Chondrocyte (in vitro differentiated cells): ENCODE measurements at regions not wholly inside any gene's neighbourhood (a gene's known extent, or its start where the extent isn't known, plus 50 kb on each side); places are given as distances from the start of the nearest gene placed in this dataset.

Experiments used
- DNase-seq: peaks from one replicate; pipeline ENCODE4 v3.0.0; 2021; ENCODE audit warnings: mixed read lengths, low spot score
- H3K27ac Mint-ChIP-seq: one replicate; pipeline ENCODE4 v1.8.0; 2021; ENCODE audit warnings: mild to moderate bottlenecking, moderate library complexity, mixed read lengths; ENCODE audit not compliant: unreplicated experiment
- H3K27me3 Mint-ChIP-seq: 2 replicates; pipeline ENCODE4 v1.8.0; 2021; ENCODE audit warnings: low read depth, mixed read lengths
- H3K36me3 Mint-ChIP-seq: 2 replicates; pipeline ENCODE4 v1.8.0; 2021; ENCODE audit warnings: low read depth, mixed read lengths
- H3K4me1 Mint-ChIP-seq: 2 replicates; pipeline ENCODE4 v1.8.0; 2021; ENCODE audit warnings: low read depth, mild to moderate bottlenecking, mixed read lengths
- H3K4me3 Mint-ChIP-seq: one replicate; pipeline ENCODE4 v1.8.0; 2021; ENCODE audit warnings: mild to moderate bottlenecking, moderate library complexity, mixed read lengths; ENCODE audit not compliant: unreplicated experiment
- H3K9me3 Mint-ChIP-seq: 2 replicates; pipeline ENCODE4 v1.8.0; 2021; ENCODE audit warnings: low read depth, mixed read lengths
- CTCF ChIP-seq: fragments of 200-600 bp; sonication (generic); IDR thresholded peaks from 2 replicates; pipeline ENCODE4 v1.5.0; 2021; ENCODE audit warnings: antibody characterized with exemption, mild to moderate bottlenecking, moderate library complexity

GRCh38 chr6:76703285-76703684 lies 630.8 kb upstream of the IMPG1 start:
- Mint-ChIP-seq H3K27ac (no peak overlapping the region), H3K27me3 (no peaks in the 10 kb centered on the region), H3K9me3 (no peaks in the 10 kb centered on the region), H3K4me3 (no peak overlapping the region), H3K4me1 (no peaks in the 10 kb centered on the region), H3K36me3 (no peaks in the 10 kb centered on the region)
- DNase-seq: no peak
- TF ChIP-seq CTCF: no peak

GRCh38 chr6:76702187-76702586 lies 629.7 kb upstream of the IMPG1 start:
- no peaks in the 10 kb centered on the region for H3K4me1 Mint-ChIP-seq
- H3K27ac Mint-ChIP-seq: no peak overlapping the region
- DNase-seq: no peak
- H3K27me3 Mint-ChIP-seq: no peaks in the 10 kb centered on the region
- no peak for TF ChIP-seq CTCF
- H3K4me3 Mint-ChIP-seq: no peak overlapping the region
- H3K9me3 Mint-ChIP-seq: no peaks in the 10 kb centered on the region
- no peaks in the 10 kb centered on the region for H3K36me3 Mint-ChIP-seq

GRCh38 chr6:76701610-76702009 lies 629.1 kb upstream of the IMPG1 start:
- no peak for DNase-seq
- no peaks in the 10 kb centered on the region for H3K27me3 Mint-ChIP-seq
- H3K4me3 Mint-ChIP-seq: no peak overlapping the region
- H3K27ac Mint-ChIP-seq: no peak overlapping the region
- TF ChIP-seq CTCF: no peak
- H3K4me1 Mint-ChIP-seq: no peaks in the 10 kb centered on the region
- no peaks in the 10 kb centered on the region for H3K36me3 Mint-ChIP-seq
- no peaks in the 10 kb centered on the region for H3K9me3 Mint-ChIP-seq

GRCh38 chr6:76697585-76697984 lies 625.1 kb upstream of the IMPG1 start:
- no peak for DNase-seq
- Mint-ChIP-seq H3K4me1 (no peaks in the 10 kb centered on the region), H3K36me3 (no peaks in the 10 kb centered on the region), H3K9me3 (no peaks in the 10 kb centered on the region), H3K27me3 (peaks cover 6% of the 10 kb centered on the region), H3K27ac (no peak overlapping the region), H3K4me3 (no peak overlapping the region)
- peak; percentile 75 for TF ChIP-seq CTCF

GRCh38 chr6:76694795-76695194 lies 622.3 kb upstream of the IMPG1 start:
- TF ChIP-seq CTCF: no peak
- DNase-seq: no peak
- Mint-ChIP-seq H3K9me3 (no peaks in the 10 kb centered on the region), H3K27me3 (peaks cover 6% of the 10 kb centered on the region), H3K27ac (no peak overlapping the region), H3K36me3 (no peaks in the 10 kb centered on the region), H3K4me1 (no peaks in the 10 kb centered on the region), H3K4me3 (no peak overlapping the region)
